Endodermal cell (in vitro differentiated cells): ENCODE measurements at regions not wholly inside any gene's neighbourhood (a gene's known extent, or its start where the extent isn't known, plus 50 kb on each side); places are given as distances from the start of the nearest gene placed in this dataset.

Source experiments
- DNase-seq: peaks from one replicate; pipeline ENCODE4 v3.0.0-alpha.2; 2017
- H3K27ac ChIP-seq: 2 replicates; pipeline ENCODE4 v1.5.1; 2013; ENCODE audit warnings: mild to moderate bottlenecking, low read depth, low read length, moderate library complexity
- H3K27me3 ChIP-seq: 2 replicates; pipeline ENCODE4 v1.6.1; 2013; ENCODE audit warnings: mild to moderate bottlenecking, low read length, moderate library complexity; ENCODE audit not compliant: insufficient read depth, control insufficient read depth, poor library complexity, severe bottlenecking
- H3K36me3 ChIP-seq: 2 replicates; pipeline ENCODE4 v1.7.0; 2013; ENCODE audit warnings: mild to moderate bottlenecking, low read length, moderate library complexity; ENCODE audit not compliant: control insufficient read depth, insufficient read depth
- H3K4me1 ChIP-seq: one replicate; pipeline ENCODE4 v1.7.0; 2013; ENCODE audit warnings: low read length; ENCODE audit not compliant: control insufficient read depth, insufficient read depth
- H3K4me3 ChIP-seq: 2 replicates; pipeline ENCODE4 v1.5.1; 2013; ENCODE audit warnings: mild to moderate bottlenecking, low read length, moderate library complexity
- H3K9ac ChIP-seq: 2 replicates; pipeline ENCODE4 v1.6.1; 2013; ENCODE audit warnings: mild to moderate bottlenecking, low read length, moderate library complexity; ENCODE audit not compliant: poor library complexity, severe bottlenecking; ENCODE audit errors: extremely low read depth
- H3K9me3 ChIP-seq: 2 replicates; pipeline ENCODE4 v1.6.1; 2013; ENCODE audit warnings: mild to moderate bottlenecking, low read length, moderate library complexity; ENCODE audit not compliant: control insufficient read depth
- H3K27ac Mint-ChIP-seq: 2 replicates; pipeline ENCODE4 v1.8.0; 2020; ENCODE audit warnings: mixed read lengths
- H3K27me3 Mint-ChIP-seq: 2 replicates; pipeline ENCODE4 v1.8.0; 2021; ENCODE audit warnings: mild to moderate bottlenecking, mixed read lengths; ENCODE audit not compliant: insufficient read depth
- H3K36me3 Mint-ChIP-seq: 2 replicates; pipeline ENCODE4 v1.8.0; 2020; ENCODE audit warnings: low read depth, mixed read lengths
- H3K4me1 Mint-ChIP-seq: 2 replicates; pipeline ENCODE4 v1.8.0; 2020; ENCODE audit warnings: mixed read lengths
- H3K4me3 Mint-ChIP-seq: 2 replicates; pipeline ENCODE4 v1.8.0; 2020; ENCODE audit warnings: mild to moderate bottlenecking, moderate library complexity, mixed read lengths
- H3K9me3 Mint-ChIP-seq: 2 replicates; pipeline ENCODE4 v1.8.0; 2020; ENCODE audit warnings: mild to moderate bottlenecking, mixed read lengths
- CTCF ChIP-seq: fragments of 200-600 bp; sonication (generic); conservative IDR thresholded peaks from 2 replicates; pipeline ENCODE4 v1.5.0; 2021; ENCODE audit warnings: antibody characterized with exemption, mild to moderate bottlenecking
- WGBS, 2 experiments: methylation state at CpG; one replicate each; pipeline versions ENCODE4 v1.1.5 to v1.1.7; 2013; ENCODE audit warnings: missing lambda C conversion rate in 2 of 2, mixed read lengths in 1 of 2; ENCODE audit not compliant: insufficient coverage in 1 of 2, insufficient read length in 1 of 2; 5-methylcytosine and 5-hydroxymethylcytosine counted together

GRCh38 chr9:87292449-87293191 is 205.0 kb upstream of the DAPK1 start:
- H3K9ac ChIP-seq = no peak overlapping the region
- no peaks in the 10 kb centered on the region for H3K27me3 ChIP-seq
- Mint-ChIP-seq H3K27ac (no peak overlapping the region), H3K4me3 (no peak overlapping the region), H3K4me1 (no peaks in the 10 kb centered on the region), H3K27me3 (no peaks in the 10 kb centered on the region), H3K36me3 (no peaks in the 10 kb centered on the region), H3K9me3 (peaks cover 6% of the 10 kb centered on the region)
- whole genome bisulfite sequencing, 2 experiments = 100% methylated on average over 2 of the region's 2 CpGs; no CpG with 5 or more reads in 1 of the 2 experiments
- DNase-seq = no peak
- H3K9me3 ChIP-seq = peaks cover 5% of the 10 kb centered on the region
- TF ChIP-seq CTCF = no peak
- H3K27ac ChIP-seq = no peak overlapping the region
- H3K4me1 ChIP-seq = no peaks in the 10 kb centered on the region
- H3K36me3 ChIP-seq = no peaks in the 10 kb centered on the region
- H3K4me3 ChIP-seq = no peak overlapping the region

- peaks cover 5% of the 10 kb centered on the region for H3K9me3 ChIP-seq
- Mint-ChIP-seq H3K9me3 (peaks cover 6% of the 10 kb centered on the region), H3K4me1 (no peaks in the 10 kb centered on the region)
Observed at GRCh38 chr9:87294126-87294525, 203.5 kb upstream of the DAPK1 start.

GRCh38 chr9:87300915-87301314 is 196.8 kb upstream of the DAPK1 start:
- no peak overlapping the region for H3K4me3 ChIP-seq
- H3K9me3 ChIP-seq = no peaks in the 10 kb centered on the region
- Mint-ChIP-seq H3K4me1 (peaks cover 9% of the 10 kb centered on the region), H3K4me3 (no peak overlapping the region), H3K36me3 (no peaks in the 10 kb centered on the region), H3K27me3 (no peaks in the 10 kb centered on the region), H3K9me3 (no peaks in the 10 kb centered on the region), H3K27ac (no peak overlapping the region)
- WGBS, 2 experiments = 88 to 93% methylated on average over 2 of the region's 2 CpGs
- no peaks in the 10 kb centered on the region for H3K27me3 ChIP-seq
- no peaks in the 10 kb centered on the region for H3K36me3 ChIP-seq
- DNase-seq = no peak
- no peak overlapping the region for H3K9ac ChIP-seq
- H3K27ac ChIP-seq = no peak overlapping the region
- TF ChIP-seq CTCF = no peak
- no peaks in the 10 kb centered on the region for H3K4me1 ChIP-seq

More at GRCh38 chr9:87294126-87294525, 203.5 kb upstream of the DAPK1 start:
- DNase-seq = no peak
- Histone ChIP-seq H3K9ac (no peak overlapping the region), H3K27me3 (no peaks in the 10 kb centered on the region), H3K4me3 (no peak overlapping the region), H3K4me1 (no peaks in the 10 kb centered on the region), H3K36me3 (no peaks in the 10 kb centered on the region), H3K27ac (no peak overlapping the region)
- no peak overlapping the region for H3K27ac Mint-ChIP-seq
- WGBS, 2 experiments = 88 to 100% methylated on average over 1 of the region's 2 CpGs
- H3K4me3 Mint-ChIP-seq = no peak overlapping the region
- TF ChIP-seq CTCF = no peak
- no peaks in the 10 kb centered on the region for H3K27me3 Mint-ChIP-seq
- H3K36me3 Mint-ChIP-seq = no peaks in the 10 kb centered on the region
